MCF 10A (cell line): ENCODE measurements at regions not wholly inside any gene's neighbourhood (a gene's known extent, or its start where the extent isn't known, plus 50 kb on each side); places are given as distances from the start of the nearest gene placed in this dataset.

Experiments used
- BruUV-seq: library from RNA; stranded (reverse); fragments of 400-500 nt; replicated peaks from 2 replicates; lab custom pipeline; 2021; lab: Mats Ljungman, UMichigan
- CTCF ChIA-PET: fragments of 300-600 bp; sonication (Branson Sonifier 250); formaldehyde crosslinking; extraction: SDS; loops from one replicate; lab custom pipeline; 2021; ENCODE audit warnings: antibody characterized with exemption, inconsistent platforms; lab: Yijun Ruan, JAX
- POLR2A ChIA-PET: fragments of 300-600, 350-650 bp; sonication (Branson Sonifier 250); formaldehyde crosslinking; extraction: SDS; loops from one replicate; lab custom pipeline; 2020; ENCODE audit warnings: antibody characterized with exemption, inconsistent platforms; lab: Yijun Ruan, JAX
- DNase-seq: peaks from one replicate; pipeline ENCODE4 v3.0.0-alpha.2; 2018; ENCODE audit not compliant: unreplicated experiment
- H3K27ac Mint-ChIP-seq: one replicate; pipeline ENCODE4 v1.8.0; 2022; ENCODE audit warnings: mild to moderate bottlenecking, low read depth, mixed read lengths; ENCODE audit not compliant: unreplicated experiment
- H3K27me3 Mint-ChIP-seq: one replicate; pipeline ENCODE4 v1.8.0; 2022; ENCODE audit warnings: mixed read lengths; ENCODE audit not compliant: insufficient read depth, unreplicated experiment
- H3K36me3 Mint-ChIP-seq: one replicate; pipeline ENCODE4 v1.8.0; 2022; ENCODE audit warnings: mild to moderate bottlenecking, moderate library complexity, mixed read lengths; ENCODE audit not compliant: insufficient read depth, unreplicated experiment
- H3K4me1 Mint-ChIP-seq: one replicate; pipeline ENCODE4 v1.8.0; 2022; ENCODE audit warnings: mixed read lengths; ENCODE audit not compliant: insufficient read depth, unreplicated experiment
- H3K4me3 Mint-ChIP-seq: one replicate; pipeline ENCODE4 v1.8.0; 2022; ENCODE audit warnings: mild to moderate bottlenecking, moderate library complexity, mixed read lengths; ENCODE audit not compliant: unreplicated experiment
- H3K9me3 Mint-ChIP-seq: one replicate; pipeline ENCODE4 v1.8.0; 2022; ENCODE audit warnings: mixed read lengths; ENCODE audit not compliant: unreplicated experiment
- CTCF ChIP-seq: fragments of 200-600 bp; IDR thresholded peaks from one replicate; pipeline ENCODE4 v1.8.0; 2022; ENCODE audit warnings: antibody characterized with exemption, mild to moderate bottlenecking; ENCODE audit not compliant: unreplicated experiment
- intact Hi-C: fragments of 100-400 bp; cut with micrococcal nuclease; formaldehyde crosslinking; loops from 2 replicates; pipeline ENCODE4 v1.14.1; 2022

- no peaks in the 10 kb centered on the region for H3K9me3 Mint-ChIP-seq
- DNase-seq = peak; percentile 87
- no peaks in the 10 kb centered on the region for H3K27me3 Mint-ChIP-seq
- BruUV-seq = no TSS peak
- H3K4me3 Mint-ChIP-seq = no peak overlapping the region
- intact Hi-C loops = loop anchor here (5.0 kb wide), 1 partner anchor 35 kb away; no protein-coding TSS in a partner anchor
- TF ChIP-seq CTCF = no peak
- peaks cover 30% of the 10 kb centered on the region for H3K4me1 Mint-ChIP-seq
- peaks cover 5% of the 10 kb centered on the region for H3K36me3 Mint-ChIP-seq
- ChIA-PET CTCF (interaction anchor here (0.6 to 1.2 kb wide), 3 partner anchors 57 to 314 kb away, joined by 3 to 4 read pairs (median 4); no protein-coding TSS in a partner anchor), POLR2A (interaction anchor here (0.5 to 1.5 kb wide), 5 partner anchors 10 to 36 kb away, joined by 3 to 5 read pairs (median 4); no protein-coding TSS in a partner anchor)
- H3K27ac Mint-ChIP-seq = no peak overlapping the region
Measured at GRCh38 chr4:17066972-17067371, 168.5 kb upstream of the LDB2 start.

- peak overlapping the region; percentile 50 for H3K27ac Mint-ChIP-seq
- BruUV-seq = no TSS peak
- H3K9me3 Mint-ChIP-seq = no peaks in the 10 kb centered on the region
- no peak overlapping the region for H3K4me3 Mint-ChIP-seq
- H3K36me3 Mint-ChIP-seq = peaks cover 5% of the 10 kb centered on the region
- no peak for DNase-seq
- intact Hi-C loops = loop anchor here (5.0 kb wide), 1 partner anchor 34 kb away; no protein-coding TSS in a partner anchor
- POLR2A ChIA-PET = interaction anchor here (0.8 to 1.5 kb wide), 2 partner anchors 16 to 36 kb away, joined by 3 to 5 read pairs; no protein-coding TSS in a partner anchor
- CTCF ChIA-PET = no interaction called here
- TF ChIP-seq CTCF = no peak
- no peaks in the 10 kb centered on the region for H3K27me3 Mint-ChIP-seq
- peaks cover 30% of the 10 kb centered on the region for H3K4me1 Mint-ChIP-seq
Measured at GRCh38 chr4:17066236-17066635, 167.8 kb upstream of the LDB2 start.

- Mint-ChIP-seq H3K27me3 (no peaks in the 10 kb centered on the region), H3K4me1 (peaks cover 30% of the 10 kb centered on the region), H3K36me3 (peaks cover 5% of the 10 kb centered on the region), H3K4me3 (no peak overlapping the region), H3K9me3 (no peaks in the 10 kb centered on the region), H3K27ac (no peak overlapping the region)
- no peak for TF ChIP-seq CTCF
- intact Hi-C loops = loop anchor here (5.0 kb wide), 1 partner anchor 34 kb away; no protein-coding TSS in a partner anchor
- BruUV-seq = no TSS peak
- DNase-seq = no peak
- ChIA-PET CTCF (no interaction called here), POLR2A (interaction anchor here (1.5 kb wide), 1 partner anchor 16 kb away, joined by 5 read pairs; no protein-coding TSS in a partner anchor)
Measured at GRCh38 chr4:17065821-17066220, 167.4 kb upstream of the LDB2 start.

- Mint-ChIP-seq H3K27ac (no peak overlapping the region), H3K9me3 (no peaks in the 10 kb centered on the region), H3K4me1 (peaks cover 30% of the 10 kb centered on the region), H3K4me3 (no peak overlapping the region), H3K36me3 (peaks cover 5% of the 10 kb centered on the region), H3K27me3 (no peaks in the 10 kb centered on the region)
- CTCF ChIA-PET = interaction anchor here (0.5 kb wide), 1 partner anchor 1063 kb away, joined by 3 read pairs; no protein-coding TSS in a partner anchor
- BruUV-seq = no TSS peak
- POLR2A ChIA-PET = no interaction called here
- TF ChIP-seq CTCF = no peak
- intact Hi-C loops = loop anchor here (5.0 kb wide), 1 partner anchor 33 kb away; no protein-coding TSS in a partner anchor
- DNase-seq = no peak
Measured at GRCh38 chr4:17064959-17065358, 166.5 kb upstream of the LDB2 start.
